ENCODE measurements at regions not wholly inside any gene's neighbourhood (a gene's known extent, or its start where the extent isn't known, plus 50 kb on each side); places are given as distances from the start of the nearest gene placed in this dataset.
"Not testable (repeated sequence)": the region's sequence is repeated elsewhere in the genome, so short reads cannot be mapped to it uniquely, and the experiment has no call there.

GRCh38 chr1:223037845-223038244, 105.2 kb downstream of the TLR5 start:
- no peak for DNase-seq (ENCODE audit: low read depth)
- no peak for TF ChIP-seq CTCF (IDR thresholded peaks at IDR 0.05; ENCODE audit: control insufficient read depth, extremely low read depth, insufficient read depth)
- no peak overlapping the region for H3K4me3 ChIP-seq (ENCODE audit: low read depth, low read length)

- no peak for DNase-seq (ENCODE audit: low read depth)
- TF ChIP-seq CTCF (IDR thresholded peaks at IDR 0.05; ENCODE audit: control insufficient read depth, extremely low read depth, insufficient read depth), result no peak
- no peak overlapping the region for H3K4me3 ChIP-seq (ENCODE audit: low read depth, low read length)
Observed at GRCh38 chr1:223038288-223039006, 104.6 kb downstream of the TLR5 start.

GRCh38 chr1:223039990-223040389, 103.1 kb downstream of the TLR5 start:
- H3K4me3 ChIP-seq (ENCODE audit: low read depth, low read length), result no peak overlapping the region
- TF ChIP-seq CTCF (IDR thresholded peaks at IDR 0.05; ENCODE audit: control insufficient read depth, extremely low read depth, insufficient read depth), result no peak
- no peak for DNase-seq (ENCODE audit: low read depth)

- no peak overlapping the region for H3K4me3 ChIP-seq (ENCODE audit: low read depth, low read length)
- no peak for DNase-seq (ENCODE audit: low read depth)
- no peak for TF ChIP-seq CTCF (IDR thresholded peaks at IDR 0.05; ENCODE audit: control insufficient read depth, extremely low read depth, insufficient read depth)
Observed at GRCh38 chr1:223041481-223041880, 101.6 kb downstream of the TLR5 start.

GRCh38 chr1:223045164-223045957, 97.7 kb downstream of the TLR5 start:
- TF ChIP-seq CTCF (IDR thresholded peaks at IDR 0.05; ENCODE audit: control insufficient read depth, extremely low read depth, insufficient read depth), result no peak
- no peak for DNase-seq (ENCODE audit: low read depth)
- H3K4me3 ChIP-seq (ENCODE audit: low read depth, low read length), result no peak overlapping the region

- TF ChIP-seq CTCF (IDR thresholded peaks at IDR 0.05; ENCODE audit: control insufficient read depth, extremely low read depth, insufficient read depth), result no peak
- no peak for DNase-seq (ENCODE audit: low read depth)
- no peak overlapping the region for H3K4me3 ChIP-seq (ENCODE audit: low read depth, low read length)
Observed at GRCh38 chr1:223046011-223046410, 97.0 kb downstream of the TLR5 start.

GRCh38 chr1:223046463-223046862, 96.6 kb downstream of the TLR5 start:
- H3K4me3 ChIP-seq (ENCODE audit: low read depth, low read length); DNase-seq (ENCODE audit: low read depth): not testable (repeated sequence)
